ENCODE measurements at regions not wholly inside any gene's neighbourhood (a gene's known extent, or its start where the extent isn't known, plus 50 kb on each side); places are given as distances from the start of the nearest gene placed in this dataset.

DNA sequence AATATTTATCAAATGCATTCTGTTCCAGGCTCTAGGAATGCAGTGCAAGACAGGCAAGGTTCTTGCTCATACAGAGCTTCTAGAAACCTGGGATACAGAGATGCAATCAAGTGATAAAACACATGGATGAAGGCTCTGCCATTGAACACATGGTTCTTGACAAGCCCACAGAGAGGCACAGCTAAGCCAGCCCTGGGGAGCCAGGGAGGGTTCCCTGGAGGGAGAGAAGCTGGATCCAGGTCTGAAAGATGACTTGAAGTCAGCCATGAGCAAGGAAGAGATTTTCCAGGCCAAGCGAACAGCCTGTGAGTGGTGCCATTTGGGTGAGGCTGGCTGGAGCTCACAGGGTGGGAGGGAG, 66.2 kb downstream of the IRF2BPL start:
- H3K4me3 ChIP-seq (ENCODE audit: low read depth, low read length) = peak overlapping the region; percentile 22
- TF ChIP-seq, protein P1, sequence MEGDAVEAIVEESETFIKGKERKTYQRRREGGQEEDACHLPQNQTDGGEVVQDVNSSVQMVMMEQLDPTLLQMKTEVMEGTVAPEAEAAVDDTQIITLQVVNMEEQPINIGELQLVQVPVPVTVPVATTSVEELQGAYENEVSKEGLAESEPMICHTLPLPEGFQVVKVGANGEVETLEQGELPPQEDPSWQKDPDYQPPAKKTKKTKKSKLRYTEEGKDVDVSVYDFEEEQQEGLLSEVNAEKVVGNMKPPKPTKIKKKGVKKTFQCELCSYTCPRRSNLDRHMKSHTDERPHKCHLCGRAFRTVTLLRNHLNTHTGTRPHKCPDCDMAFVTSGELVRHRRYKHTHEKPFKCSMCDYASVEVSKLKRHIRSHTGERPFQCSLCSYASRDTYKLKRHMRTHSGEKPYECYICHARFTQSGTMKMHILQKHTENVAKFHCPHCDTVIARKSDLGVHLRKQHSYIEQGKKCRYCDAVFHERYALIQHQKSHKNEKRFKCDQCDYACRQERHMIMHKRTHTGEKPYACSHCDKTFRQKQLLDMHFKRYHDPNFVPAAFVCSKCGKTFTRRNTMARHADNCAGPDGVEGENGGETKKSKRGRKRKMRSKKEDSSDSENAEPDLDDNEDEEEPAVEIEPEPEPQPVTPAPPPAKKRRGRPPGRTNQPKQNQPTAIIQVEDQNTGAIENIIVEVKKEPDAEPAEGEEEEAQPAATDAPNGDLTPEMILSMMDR (IDR thresholded peaks at IDR 0.05; ENCODE audit: low read depth, low read length) = no peak
- in situ Hi-C loops (cut with HindIII; ENCODE audit: low sequenced_read_pairs) = no loop called here
- no peak for DNase-seq (ENCODE audit: low read depth, low spot score)

DNA sequence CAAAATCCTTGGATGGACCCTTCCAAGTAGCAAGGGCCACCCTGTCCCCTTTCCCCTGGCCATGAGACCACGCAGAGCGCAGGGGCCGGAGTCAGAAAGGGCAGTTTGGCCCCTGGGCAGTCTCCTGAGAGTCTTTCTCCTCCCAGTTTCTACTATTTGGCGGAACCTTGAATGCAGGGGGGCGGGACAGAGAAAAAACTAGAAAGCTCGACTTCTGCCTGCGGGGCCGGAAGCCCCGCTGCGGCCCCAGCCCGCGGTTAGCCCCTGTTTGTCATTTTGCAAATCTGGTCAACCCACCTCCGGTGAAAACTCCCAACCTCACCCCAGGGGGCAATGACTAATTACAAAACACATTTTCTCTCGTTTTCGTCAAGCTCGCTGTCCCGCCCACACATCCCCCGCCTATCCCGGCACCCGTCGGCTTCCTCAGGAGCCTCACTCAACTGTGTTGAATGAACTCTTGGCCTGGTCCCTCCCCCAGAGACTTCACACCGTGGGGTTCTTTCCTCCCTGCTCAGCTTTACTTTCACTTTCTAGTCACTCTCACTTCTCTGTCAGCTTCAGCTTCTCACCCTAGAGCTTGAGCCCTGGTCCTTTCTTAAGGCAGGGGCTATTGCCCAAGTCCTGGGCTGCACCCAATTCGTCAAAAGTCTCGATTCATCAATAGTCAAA, 66.7 kb downstream of the IRF2BPL start:
- in situ Hi-C loops (cut with HindIII; ENCODE audit: low sequenced_read_pairs) = no loop called here
- TF ChIP-seq, protein P1 (IDR thresholded peaks at IDR 0.05; ENCODE audit: low read depth, low read length) = no peak
- DNase-seq (ENCODE audit: low read depth, low spot score) = peak; percentile 100
- H3K4me3 ChIP-seq (ENCODE audit: low read depth, low read length) = peak overlapping the region; percentile 22

DNA sequence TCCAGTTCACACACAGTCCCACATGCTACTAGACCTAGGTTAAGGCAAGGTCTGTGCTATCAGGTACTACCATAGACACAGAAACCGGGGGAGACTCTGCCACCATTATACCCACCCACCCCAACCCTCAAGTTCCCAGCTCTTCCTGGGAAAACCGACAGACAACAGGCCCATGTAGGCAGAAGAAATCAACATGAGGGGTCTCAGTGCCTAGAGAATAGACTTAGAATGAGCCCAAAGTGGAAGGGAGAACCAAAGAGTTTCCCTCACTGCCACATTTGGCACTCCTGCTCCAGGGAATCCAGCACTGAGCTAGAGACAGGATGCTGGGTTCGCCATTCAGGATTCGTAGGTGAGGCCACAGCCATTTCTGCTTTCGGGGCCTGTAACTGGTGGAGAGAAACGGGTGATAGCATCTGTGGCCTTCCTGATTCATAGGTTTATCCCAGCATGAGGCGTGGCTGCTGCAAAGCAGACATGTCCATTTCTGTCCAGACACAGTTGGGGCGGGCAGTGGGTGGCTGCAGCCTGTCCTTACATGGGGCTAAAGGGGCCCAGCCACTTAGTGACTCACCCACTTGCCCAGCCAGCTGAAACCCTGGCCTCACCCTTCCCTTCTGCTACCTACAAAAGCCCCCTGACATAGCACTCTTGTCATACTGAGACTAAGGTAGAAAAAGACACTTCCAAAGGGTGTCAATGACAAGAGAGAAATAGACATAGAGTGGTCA, 69.4 kb downstream of the IRF2BPL start:
- in situ Hi-C loops (cut with HindIII; ENCODE audit: low sequenced_read_pairs) = no loop called here
- peak; percentile 79 for DNase-seq (ENCODE audit: low read depth, low spot score)
- TF ChIP-seq, protein P1 (IDR thresholded peaks at IDR 0.05; ENCODE audit: low read depth, low read length) = no peak
- no peak overlapping the region for H3K4me3 ChIP-seq (ENCODE audit: low read depth, low read length)

DNA sequence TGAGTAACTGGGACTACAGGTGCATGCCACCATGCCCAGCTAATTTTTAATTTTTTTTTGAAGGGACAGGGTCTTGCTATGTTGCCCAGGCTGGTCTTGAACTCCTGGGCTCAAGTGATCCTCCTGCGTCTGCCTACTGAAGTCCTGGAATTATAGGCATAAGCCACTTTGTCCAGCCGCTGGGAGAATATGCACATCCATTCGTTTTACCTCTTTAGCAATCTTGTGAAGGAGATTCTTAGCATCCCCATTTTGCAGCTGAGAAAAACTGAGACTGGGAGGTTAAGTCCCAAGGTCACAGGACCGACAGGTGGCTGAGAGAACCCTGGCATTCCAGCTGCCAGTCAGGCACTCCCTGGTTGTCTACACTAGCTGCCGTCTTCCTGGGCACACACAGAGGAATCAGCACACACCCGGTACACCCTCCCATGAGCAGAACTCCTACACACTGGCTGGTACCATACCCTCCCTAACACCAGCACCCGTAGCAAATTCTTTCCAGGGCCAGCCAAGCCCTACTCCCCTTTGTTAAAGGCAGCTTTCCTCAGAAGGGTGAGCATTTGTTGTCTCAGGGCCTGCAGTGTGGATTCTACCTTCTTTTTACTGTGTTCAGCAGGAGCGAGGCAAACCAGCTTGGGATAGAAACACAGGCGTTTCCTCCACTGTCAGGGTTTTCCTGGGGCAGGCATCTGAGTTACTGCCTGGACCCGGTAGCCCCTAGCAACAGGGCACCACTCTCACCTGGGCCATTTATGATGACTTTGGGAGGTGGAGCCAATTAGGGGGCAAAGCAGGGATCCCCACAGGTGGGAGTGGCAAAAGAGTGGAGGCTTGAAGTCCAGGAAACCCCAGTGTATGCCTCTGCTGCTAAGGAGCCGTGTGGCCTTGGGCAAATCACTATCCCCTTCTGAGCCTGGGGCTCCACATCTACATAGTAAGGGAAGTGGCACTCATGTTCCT, 70.2 kb downstream of the IRF2BPL start:
- no peak for DNase-seq (ENCODE audit: low read depth, low spot score)
- H3K4me3 ChIP-seq (ENCODE audit: low read depth, low read length) = no peak overlapping the region
- TF ChIP-seq, protein P1 (IDR thresholded peaks at IDR 0.05; ENCODE audit: low read depth, low read length) = no peak
- in situ Hi-C loops (cut with HindIII; ENCODE audit: low sequenced_read_pairs) = no loop called here

DNA sequence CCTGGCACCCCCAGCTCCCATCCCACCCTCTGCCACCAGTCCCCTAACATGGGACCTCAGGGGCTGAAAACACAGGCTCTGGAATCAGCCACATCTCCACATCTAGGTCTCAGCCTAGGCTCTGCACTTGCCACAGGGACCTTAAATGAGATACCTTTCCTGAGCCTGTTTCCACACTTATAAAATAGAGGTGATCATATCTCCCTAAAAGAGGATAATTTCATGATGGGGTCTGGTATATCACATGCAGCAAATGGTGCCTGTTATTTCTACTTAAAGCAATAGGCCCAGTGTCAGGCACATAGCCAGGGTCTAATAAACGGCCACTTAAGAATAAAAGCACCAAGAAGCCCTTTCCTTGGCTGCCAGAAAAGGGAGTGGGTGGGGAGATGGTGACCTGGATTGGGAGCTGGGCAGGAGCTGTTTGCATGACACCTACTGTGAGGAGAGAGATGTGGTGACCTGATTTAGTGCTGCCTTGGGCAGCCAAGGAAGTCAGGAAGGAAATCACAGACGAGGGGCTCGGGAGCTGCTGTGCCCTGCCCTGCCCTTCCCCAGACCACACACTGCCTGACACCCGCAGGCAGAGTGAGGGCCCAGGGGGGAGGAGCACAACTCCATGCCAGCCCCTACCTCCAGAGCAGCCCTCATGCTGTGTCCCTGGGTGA, 71.2 kb downstream of the IRF2BPL start:
- no peak for DNase-seq (ENCODE audit: low read depth, low spot score)
- H3K4me3 ChIP-seq (ENCODE audit: low read depth, low read length) = no peak overlapping the region
- TF ChIP-seq, protein P1 (IDR thresholded peaks at IDR 0.05; ENCODE audit: low read depth, low read length) = no peak
- in situ Hi-C loops (cut with HindIII; ENCODE audit: low sequenced_read_pairs) = no loop called here

Data from astrocyte of the spinal cord (primary cell).